Esophagus muscularis mucosa (tissue), 4 donors: ENCODE measurements at regions not wholly inside any gene's neighbourhood (a gene's known extent, or its start where the extent isn't known, plus 50 kb on each side); places are given as distances from the start of the nearest gene placed in this dataset.

Experiments used
- DNase-seq: peaks from one replicate; pipeline ENCODE4 v3.0.0-alpha.2; 2017; ENCODE audit errors: extremely low spot score
- H3K27ac ChIP-seq, 4 donors: fragments of 200-600 bp; sonication (generic); replicated peaks in 1 of 4; 1 replicate in 3 of 4; 2 replicates in 1 of 4; pipeline ENCODE4 v1.5.1; 2016 to 2019; ENCODE audit warnings: mild to moderate bottlenecking in 1 of 4
- H3K27me3 ChIP-seq, 4 donors: fragments of 200-600 bp; sonication (generic); one replicate each; pipeline versions ENCODE4 v1.5.1 to v1.6.0; 2016 to 2019
- H3K36me3 ChIP-seq, 4 donors: fragments of 200-600 bp; sonication (generic); one replicate each; pipeline ENCODE4 v1.5.1; 2016 to 2019
- H3K4me1 ChIP-seq, 4 donors: fragments of 200-600 bp; sonication (generic); one replicate each; pipeline ENCODE4 v1.5.1; 2016 to 2019
- H3K4me3 ChIP-seq, 4 donors: fragments of 200-600 bp; sonication (generic); 1 replicate in 2 of 4; 2 replicates in 2 of 4; pipeline ENCODE4 v1.5.1; 2016 to 2019; ENCODE audit warnings: mild to moderate bottlenecking in 4 of 4, moderate library complexity in 1 of 4
- H3K9me3 ChIP-seq, 4 donors: fragments of 200-600 bp; sonication (generic); 1 replicate in 3 of 4; 2 replicates in 1 of 4; pipeline ENCODE4 v1.5.1; 2016 to 2019
- EP300 ChIP-seq: sonication (generic); formaldehyde crosslinking; IDR thresholded peaks from one replicate; pipeline ENCODE4 v1.6.1; 2017; ENCODE audit warnings: antibody characterized with exemption
- POLR2A ChIP-seq: fragments of 450-650 bp; IDR thresholded peaks from one replicate; pipeline ENCODE4 v1.6.1; 2017; ENCODE audit warnings: antibody characterized with exemption, moderate library complexity, mild to moderate bottlenecking, low read depth
- POLR2AphosphoS5 ChIP-seq, 2 donors: sonication (generic); formaldehyde crosslinking; IDR thresholded peaks; one replicate each; pipeline ENCODE4 v1.6.1; 2017; ENCODE audit warnings: antibody characterized with exemption in 2 of 2
- WGBS: methylation state at CpG from one replicate; pipeline ENCODE4 v1.1.5; 2018; 5-methylcytosine and 5-hydroxymethylcytosine counted together
- intact Hi-C: fragments of 100-400 bp; cut with DNase I; formaldehyde crosslinking; loops from one replicate; pipeline ENCODE4 v1.15.1; 2023
- TF ChIP-seq, protein P1 (sequence below), 3 experiments: fragments of 200-600 bp in 2 of 3; fragments of 450-650 bp in 1 of 3; sonication (generic) in 2 of 3; IDR thresholded peaks; one replicate each; pipeline ENCODE4 v1.5.1; 2017 to 2019; ENCODE audit warnings: antibody characterized with exemption in 3 of 3, mild to moderate bottlenecking in 2 of 3, moderate library complexity in 1 of 3

DNA sequence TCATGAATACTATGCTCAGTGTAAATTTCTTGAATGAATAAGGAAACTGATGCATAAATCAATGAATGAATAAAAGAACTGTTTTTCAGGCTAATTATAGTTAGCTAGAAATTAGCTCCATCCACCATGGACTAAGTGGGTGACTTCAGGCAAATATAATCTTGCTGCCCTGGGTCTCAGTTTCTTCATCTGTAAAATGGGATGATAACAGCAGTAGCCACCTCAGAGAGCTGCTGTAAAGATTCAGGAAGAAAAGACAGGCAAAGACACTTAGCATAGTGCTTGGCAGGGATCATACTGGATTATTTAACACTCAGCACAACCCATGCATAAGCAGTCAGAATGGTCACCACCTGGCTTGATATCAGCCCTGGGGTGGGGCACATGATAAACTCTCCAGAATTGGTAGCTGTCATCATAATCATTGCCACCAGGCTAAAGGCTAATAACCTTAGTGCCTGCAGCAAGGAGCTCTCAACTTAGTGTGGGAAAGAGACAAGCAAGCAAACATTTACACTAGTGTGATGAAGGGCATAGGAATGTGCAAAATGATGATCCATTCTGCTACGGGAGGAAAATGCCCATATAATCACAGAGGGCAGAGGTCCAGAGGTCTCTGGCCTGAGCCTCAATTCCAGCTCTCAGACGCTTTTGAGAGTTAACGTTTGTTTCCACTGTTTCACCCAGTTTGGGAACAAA, 234.7 kb upstream of the TBX3 start:
- DNase-seq, result no peak
- WGBS, result 46% methylated on average over 3 of the region's 3 CpGs
- Histone ChIP-seq H3K4me1 (peaks cover 0 to 11% (median 4%) of the 10 kb centered on the region in 4 donors), H3K4me3 (no peak overlapping the region), H3K36me3 (no peaks in the 10 kb centered on the region), H3K27ac (no peak overlapping the region), H3K9me3 (peaks cover 0 to 14% (median 6%) of the 10 kb centered on the region in 4 donors), H3K27me3 (peaks cover 0 to 6% (median 0%) of the 10 kb centered on the region in 4 donors)
- intact Hi-C loops, result no loop called here
- no peak for TF ChIP-seq POLR2A
- TF ChIP-seq, protein P1, sequence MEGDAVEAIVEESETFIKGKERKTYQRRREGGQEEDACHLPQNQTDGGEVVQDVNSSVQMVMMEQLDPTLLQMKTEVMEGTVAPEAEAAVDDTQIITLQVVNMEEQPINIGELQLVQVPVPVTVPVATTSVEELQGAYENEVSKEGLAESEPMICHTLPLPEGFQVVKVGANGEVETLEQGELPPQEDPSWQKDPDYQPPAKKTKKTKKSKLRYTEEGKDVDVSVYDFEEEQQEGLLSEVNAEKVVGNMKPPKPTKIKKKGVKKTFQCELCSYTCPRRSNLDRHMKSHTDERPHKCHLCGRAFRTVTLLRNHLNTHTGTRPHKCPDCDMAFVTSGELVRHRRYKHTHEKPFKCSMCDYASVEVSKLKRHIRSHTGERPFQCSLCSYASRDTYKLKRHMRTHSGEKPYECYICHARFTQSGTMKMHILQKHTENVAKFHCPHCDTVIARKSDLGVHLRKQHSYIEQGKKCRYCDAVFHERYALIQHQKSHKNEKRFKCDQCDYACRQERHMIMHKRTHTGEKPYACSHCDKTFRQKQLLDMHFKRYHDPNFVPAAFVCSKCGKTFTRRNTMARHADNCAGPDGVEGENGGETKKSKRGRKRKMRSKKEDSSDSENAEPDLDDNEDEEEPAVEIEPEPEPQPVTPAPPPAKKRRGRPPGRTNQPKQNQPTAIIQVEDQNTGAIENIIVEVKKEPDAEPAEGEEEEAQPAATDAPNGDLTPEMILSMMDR (IDR thresholded peaks at IDR 0.05), result no peak
- TF ChIP-seq POLR2AphosphoS5 (IDR thresholded peaks at IDR 0.05), result no peak
- no peak for TF ChIP-seq EP300

DNA sequence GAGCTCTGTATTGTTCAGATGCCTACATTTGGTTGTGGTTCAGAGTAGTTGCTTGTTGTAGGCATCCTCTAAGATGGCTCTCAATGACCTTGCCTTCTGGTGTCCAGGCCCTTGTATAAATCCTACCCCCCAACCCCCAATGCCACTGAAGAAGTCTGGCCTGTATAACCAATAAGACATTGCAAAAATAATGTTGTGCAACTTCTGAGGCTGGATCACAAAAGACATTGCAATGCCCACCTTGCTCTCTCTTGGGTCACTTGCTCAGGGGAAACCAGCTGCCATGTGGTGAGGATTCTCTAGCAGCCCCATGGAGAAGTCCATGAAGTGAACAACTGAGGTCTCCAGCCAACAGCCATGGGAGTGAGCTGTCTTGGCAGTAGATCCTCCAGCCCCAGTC, 234.0 kb upstream of the TBX3 start:
- Histone ChIP-seq H3K9me3 (peaks cover 0 to 14% (median 6%) of the 10 kb centered on the region in 4 donors), H3K27ac (no peak overlapping the region), H3K4me3 (no peak overlapping the region), H3K4me1 (peaks cover 0 to 11% (median 4%) of the 10 kb centered on the region in 4 donors), H3K36me3 (no peaks in the 10 kb centered on the region), H3K27me3 (peaks cover 0 to 6% (median 0%) of the 10 kb centered on the region in 4 donors)
- DNase-seq, result no peak
- intact Hi-C loops, result no loop called here
- TF ChIP-seq EP300 (no peak), POLR2AphosphoS5 (IDR thresholded peaks at IDR 0.05) (no peak), POLR2A (no peak)
- TF ChIP-seq, protein P1 (IDR thresholded peaks at IDR 0.05), result no peak

DNA sequence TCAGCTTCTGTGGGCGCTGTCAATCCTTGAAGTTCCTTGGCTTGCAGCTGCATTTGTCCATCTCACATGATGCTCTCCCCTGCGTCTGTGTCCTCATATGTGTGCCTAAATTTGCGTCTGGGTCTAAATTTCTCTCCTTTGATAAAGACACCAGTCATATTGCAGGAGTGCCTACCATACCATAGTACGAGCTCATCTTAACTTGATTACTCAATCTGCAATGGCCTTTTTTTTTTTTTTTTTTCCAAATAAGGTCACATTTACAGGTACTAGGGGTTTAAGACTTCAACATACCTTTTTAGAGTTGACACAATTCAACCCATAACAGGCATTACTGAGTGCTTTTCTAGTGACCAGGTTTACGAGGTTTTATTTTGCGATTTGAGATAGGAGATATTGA, 233.3 kb upstream of the TBX3 start:
- no peak for DNase-seq
- peaks cover 0 to 14% (median 6%) of the 10 kb centered on the region in 4 donors for H3K9me3 ChIP-seq
- peaks cover 0 to 11% (median 4%) of the 10 kb centered on the region in 4 donors for H3K4me1 ChIP-seq
- H3K36me3 ChIP-seq, result no peaks in the 10 kb centered on the region
- no peak overlapping the region for H3K27ac ChIP-seq
- H3K4me3 ChIP-seq, result no peak overlapping the region
- TF ChIP-seq POLR2AphosphoS5 (IDR thresholded peaks at IDR 0.05), result no peak
- intact Hi-C loops, result no loop called here
- 93% methylated on average over 6 of the region's 6 CpGs for WGBS
- peaks cover 0 to 6% (median 0%) of the 10 kb centered on the region in 4 donors for H3K27me3 ChIP-seq

DNA sequence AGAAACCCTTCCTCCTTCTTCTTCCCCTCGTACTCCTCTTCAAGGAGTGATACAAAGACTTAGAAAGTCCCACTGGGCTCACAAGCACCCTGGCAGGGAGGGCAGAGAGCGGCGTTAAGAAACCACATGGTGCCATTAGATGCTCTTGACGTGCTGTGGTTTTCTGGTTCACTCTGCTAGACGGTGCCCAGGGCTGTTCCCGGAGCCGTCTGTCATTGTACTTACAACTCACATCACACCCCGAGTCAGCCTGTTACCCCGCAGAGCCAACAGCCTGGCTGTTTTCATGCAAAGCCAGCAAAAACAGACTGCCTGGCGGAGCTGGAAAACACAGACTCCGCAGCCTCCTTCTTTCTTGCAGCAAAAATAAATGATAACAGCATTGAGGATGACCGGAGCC, 232.6 kb upstream of the TBX3 start:
- intact Hi-C loops, result no loop called here
- WGBS, result 69% methylated on average over 12 of the region's 12 CpGs

DNA sequence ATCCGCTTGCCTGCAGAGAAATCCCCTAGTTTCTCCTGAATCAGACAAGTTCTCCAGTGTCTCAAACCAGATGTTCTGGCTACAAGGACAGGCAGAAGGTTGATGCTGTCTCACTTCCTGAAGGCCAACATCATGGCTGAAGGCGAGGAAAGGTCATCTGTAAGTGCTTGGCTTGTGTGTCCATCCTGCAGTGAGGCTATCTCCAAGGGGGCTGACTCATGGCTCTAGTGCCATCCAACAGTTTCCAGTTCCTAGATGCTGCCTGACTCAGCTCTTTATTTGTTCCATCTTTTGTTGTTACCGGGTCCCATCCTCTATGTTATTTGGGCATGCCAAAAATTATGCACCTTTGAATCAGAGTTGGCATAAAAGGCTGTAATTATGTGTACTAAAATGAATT, 232.1 kb upstream of the TBX3 start:
- Histone ChIP-seq H3K27ac (no peak overlapping the region), H3K4me3 (no peak overlapping the region), H3K4me1 (peaks cover 0 to 7% (median 3%) of the 10 kb centered on the region in 4 donors), H3K36me3 (no peaks in the 10 kb centered on the region), H3K27me3 (peaks cover 0 to 6% (median 0%) of the 10 kb centered on the region in 4 donors), H3K9me3 (peaks cover 0 to 14% (median 6%) of the 10 kb centered on the region in 4 donors)
- 82% methylated on average over 2 of the region's 3 CpGs for WGBS
- intact Hi-C loops, result no loop called here
- no peak for TF ChIP-seq POLR2A
- TF ChIP-seq EP300, result no peak
- TF ChIP-seq, protein P1 (IDR thresholded peaks at IDR 0.05), result no peak
- no peak for TF ChIP-seq POLR2AphosphoS5 (IDR thresholded peaks at IDR 0.05)
- DNase-seq, result no peak

More for the DNA sequence above, 232.6 kb upstream of the TBX3 start:
- Histone ChIP-seq H3K36me3 (no peaks in the 10 kb centered on the region), H3K27ac (no peak overlapping the region), H3K4me1 (peaks cover 0 to 9% (median 4%) of the 10 kb centered on the region in 4 donors), H3K9me3 (peaks cover 0 to 14% (median 6%) of the 10 kb centered on the region in 4 donors), H3K4me3 (no peak overlapping the region), H3K27me3 (peaks cover 0 to 6% (median 0%) of the 10 kb centered on the region in 4 donors)
- DNase-seq, result no peak
- TF ChIP-seq POLR2A (no peak), EP300 (no peak), POLR2AphosphoS5 (IDR thresholded peaks at IDR 0.05) (no peak)
- TF ChIP-seq, protein P1 (IDR thresholded peaks at IDR 0.05), result no peak
